HepG2 (cell line): ENCODE measurements at regions not wholly inside any gene's neighbourhood (a gene's known extent, or its start where the extent isn't known, plus 50 kb on each side); places are given as distances from the start of the nearest gene placed in this dataset.
A peak's percentile ranks its signal among the peaks of the same experiment; 100 is the strongest.

Source experiments
- AGO1 ChIP-seq: fragments of 200-400 bp; formaldehyde crosslinking; IDR thresholded peaks from 2 replicates; pipeline ENCODE4 v1.6.1; 2017; ENCODE audit warnings: mild to moderate bottlenecking, low read depth, low read length, moderate library complexity; ENCODE audit not compliant: poor library complexity, severe bottlenecking
- CEBPG ChIP-seq: IDR thresholded peaks from 2 replicates; pipeline ENCODE4 v1.6.1; 2016
- DNMT3B ChIP-seq: conservative IDR thresholded peaks from 2 replicates; pipeline ENCODE4 v1.6.1; 2016; ENCODE audit warnings: missing biosample characterization, control low read depth
- HOXA5 ChIP-seq: sonication (generic); formaldehyde crosslinking; IDR thresholded peaks from 2 replicates; pipeline ENCODE4 v1.4.0; 2020; ENCODE audit warnings: missing genetic modification reagents
- MTF1 ChIP-seq: sonication (generic); formaldehyde crosslinking; IDR thresholded peaks from 2 replicates; pipeline ENCODE4 v1.5.0; 2020; ENCODE audit warnings: missing genetic modification reagents
- PCBP1 ChIP-seq: fragments of 200-400 bp; formaldehyde crosslinking; IDR thresholded peaks from 2 replicates; pipeline ENCODE4 v1.6.1; 2017; ENCODE audit warnings: mild to moderate bottlenecking, low read depth, low read length, borderline replicate concordance
- REPIN1 ChIP-seq: sonication (generic); formaldehyde crosslinking; IDR thresholded peaks from 2 replicates; pipeline ENCODE4 v1.8.0; 2022; ENCODE audit warnings: missing genetic modification reagents, low read depth, mild to moderate bottlenecking, borderline replicate concordance
- SETDB1 ChIP-seq: sonication (generic); formaldehyde crosslinking; IDR thresholded peaks from 2 replicates; pipeline ENCODE4 v1.5.1; 2020; ENCODE audit warnings: missing genetic modification reagents, mild to moderate bottlenecking, borderline replicate concordance
- SMARCE1 ChIP-seq: fragments of 450-650 bp; IDR thresholded peaks from 2 replicates; pipeline ENCODE4 v1.6.1; 2017; ENCODE audit warnings: borderline replicate concordance
- SOX6 ChIP-seq, 2 experiments: fragments of 450-650 bp in 1 of 2; sonication (generic) in 1 of 2; formaldehyde crosslinking in 1 of 2; IDR thresholded peaks; 2 replicates each; pipeline versions ENCODE4 v1.4.0 to v1.6.1; 2017 to 2020; ENCODE audit warnings: antibody characterized with exemption in 1 of 2, mild to moderate bottlenecking in 1 of 2, missing genetic modification reagents in 1 of 2
- ZBTB40 ChIP-seq, 2 experiments: fragments of 450-650 bp in 1 of 2; sonication (generic) in 1 of 2; formaldehyde crosslinking in 1 of 2; IDR thresholded peaks; 2 replicates each; pipeline versions ENCODE4 v1.6.1 to v1.8.0; 2016 to 2022; ENCODE audit warnings: antibody characterized with exemption in 1 of 2, mild to moderate bottlenecking in 1 of 2, missing genetic modification reagents in 1 of 2
- ZNF264 ChIP-seq: sonication (generic); formaldehyde crosslinking; IDR thresholded peaks from 2 replicates; pipeline ENCODE4 v1.4.0; 2020; ENCODE audit warnings: missing genetic modification reagents
- ZNF30 ChIP-seq: sonication (generic); formaldehyde crosslinking; IDR thresholded peaks from 2 replicates; pipeline ENCODE4 v1.5.0; 2020; ENCODE audit warnings: mild to moderate bottlenecking, missing genetic modification reagents
- ZNF337 ChIP-seq: sonication (generic); formaldehyde crosslinking; IDR thresholded peaks from 2 replicates; pipeline ENCODE4 v1.5.1; 2020; ENCODE audit warnings: missing genetic modification reagents, low read depth, mild to moderate bottlenecking, borderline replicate concordance
- ZNF775 ChIP-seq: sonication (generic); formaldehyde crosslinking; IDR thresholded peaks from 2 replicates; pipeline ENCODE4 v1.4.0; 2020; ENCODE audit warnings: missing genetic modification reagents, mild to moderate bottlenecking, moderate library complexity, borderline replicate concordance
- ZSCAN9 ChIP-seq: IDR thresholded peaks from 2 replicates; pipeline ENCODE4 v1.6.1; 2016; ENCODE audit warnings: borderline replicate concordance
- TF ChIP-seq, protein P1 (sequence below): sonication (generic); formaldehyde crosslinking; IDR thresholded peaks from 2 replicates; pipeline ENCODE4 v1.5.0; 2020; ENCODE audit warnings: missing genetic modification reagents
- TF ChIP-seq, protein P2 (sequence below): sonication (generic); formaldehyde crosslinking; conservative IDR thresholded peaks from 2 replicates; pipeline ENCODE4 v1.8.0; 2022; ENCODE audit warnings: missing genetic modification reagents

DNA sequence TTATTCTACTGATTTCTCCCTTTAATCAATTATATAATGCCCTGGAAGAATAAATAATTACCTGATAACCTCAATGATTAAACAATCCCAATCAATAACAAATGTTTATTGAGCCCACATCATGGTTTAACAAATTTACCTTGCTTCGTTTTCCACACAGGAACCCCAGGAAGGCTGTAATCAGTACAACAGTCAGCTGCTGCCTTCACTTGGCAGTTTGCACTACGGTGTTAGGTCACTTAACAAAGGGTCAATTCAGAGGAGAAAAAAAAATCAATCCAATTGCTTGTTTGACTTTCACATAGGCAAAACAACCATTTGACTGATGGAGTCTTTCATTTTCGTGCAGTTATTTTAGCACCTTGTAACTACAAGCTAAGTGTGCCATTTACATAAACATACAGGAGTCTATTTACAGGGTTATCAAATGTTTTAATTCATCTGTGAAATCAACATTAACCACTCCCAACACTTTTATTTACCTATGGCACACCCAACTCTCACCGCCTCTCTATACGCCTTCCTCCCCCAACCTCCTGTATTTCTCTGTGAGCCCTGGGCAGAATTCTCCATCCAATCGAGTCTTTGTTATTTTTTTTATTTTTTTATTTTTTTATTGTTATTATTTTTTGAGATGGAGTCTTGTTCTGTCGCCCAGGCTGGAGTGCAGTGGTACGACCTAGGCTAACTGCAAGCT lies 140.4 kb upstream of the TAB2 start (continued):
- TF ChIP-seq ZBTB40 (IDR thresholded peaks at IDR 0.05) (no peak), ZBTB40 (CRISPR knock-in tag; IDR thresholded peaks at IDR 0.05) (no peak), ZNF337 (CRISPR knock-in tag) (no peak), PCBP1 (no peak), SOX6 (IDR thresholded peaks at IDR 0.05) (no peak), SOX6 (CRISPR knock-in tag; IDR thresholded peaks at IDR 0.05) (peak; percentile 94), DNMT3B (no peak), ZNF264 (CRISPR knock-in tag) (peak; percentile 38; the same call in 1 of the 2 replicates), AGO1 (no peak), HOXA5 (CRISPR knock-in tag) (peak; percentile 26; the same call in 1 of the 2 replicates), ZNF775 (CRISPR knock-in tag) (no peak), SMARCE1 (no peak), MTF1 (CRISPR knock-in tag) (no peak), CEBPG (CRISPR knock-in tag) (peak; percentile 62; the same call in 1 of the 2 replicates), ZSCAN9 (CRISPR knock-in tag) (no peak), ZNF30 (CRISPR knock-in tag) (no peak), SETDB1 (no peak), REPIN1 (CRISPR knock-in tag) (peak; percentile 48; the same call in 1 of the 2 replicates)
- TF ChIP-seq, protein P1, sequence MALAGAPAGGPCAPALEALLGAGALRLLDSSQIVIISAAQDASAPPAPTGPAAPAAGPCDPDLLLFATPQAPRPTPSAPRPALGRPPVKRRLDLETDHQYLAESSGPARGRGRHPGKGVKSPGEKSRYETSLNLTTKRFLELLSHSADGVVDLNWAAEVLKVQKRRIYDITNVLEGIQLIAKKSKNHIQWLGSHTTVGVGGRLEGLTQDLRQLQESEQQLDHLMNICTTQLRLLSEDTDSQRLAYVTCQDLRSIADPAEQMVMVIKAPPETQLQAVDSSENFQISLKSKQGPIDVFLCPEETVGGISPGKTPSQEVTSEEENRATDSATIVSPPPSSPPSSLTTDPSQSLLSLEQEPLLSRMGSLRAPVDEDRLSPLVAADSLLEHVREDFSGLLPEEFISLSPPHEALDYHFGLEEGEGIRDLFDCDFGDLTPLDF (CRISPR knock-in tag): no peak
- TF ChIP-seq, protein P2, sequence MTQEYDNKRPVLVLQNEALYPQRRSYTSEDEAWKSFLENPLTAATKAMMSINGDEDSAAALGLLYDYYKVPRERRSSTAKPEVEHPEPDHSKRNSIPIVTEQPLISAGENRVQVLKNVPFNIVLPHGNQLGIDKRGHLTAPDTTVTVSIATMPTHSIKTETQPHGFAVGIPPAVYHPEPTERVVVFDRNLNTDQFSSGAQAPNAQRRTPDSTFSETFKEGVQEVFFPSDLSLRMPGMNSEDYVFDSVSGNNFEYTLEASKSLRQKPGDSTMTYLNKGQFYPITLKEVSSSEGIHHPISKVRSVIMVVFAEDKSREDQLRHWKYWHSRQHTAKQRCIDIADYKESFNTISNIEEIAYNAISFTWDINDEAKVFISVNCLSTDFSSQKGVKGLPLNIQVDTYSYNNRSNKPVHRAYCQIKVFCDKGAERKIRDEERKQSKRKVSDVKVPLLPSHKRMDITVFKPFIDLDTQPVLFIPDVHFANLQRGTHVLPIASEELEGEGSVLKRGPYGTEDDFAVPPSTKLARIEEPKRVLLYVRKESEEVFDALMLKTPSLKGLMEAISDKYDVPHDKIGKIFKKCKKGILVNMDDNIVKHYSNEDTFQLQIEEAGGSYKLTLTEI: no peak
